ENCODE measurements at regions not wholly inside any gene's neighbourhood (a gene's known extent, or its start where the extent isn't known, plus 50 kb on each side); places are given as distances from the start of the nearest gene placed in this dataset.

- TF ChIP-seq POLR2A (IDR thresholded peaks at IDR 0.05) (no peak), CTCF (IDR thresholded peaks at IDR 0.05) (no peak), POLR2AphosphoS5 (IDR thresholded peaks at IDR 0.05) (no peak), EP300 (IDR thresholded peaks at IDR 0.05; ENCODE audit: low read depth) (no peak)
Measured at GRCh38 chr5:60018091-60018490, 124.6 kb upstream of the PDE4D start.

Measured in transverse colon (tissue), 4 donors.